ENCODE measurements at regions not wholly inside any gene's neighbourhood (a gene's known extent, or its start where the extent isn't known, plus 50 kb on each side); places are given as distances from the start of the nearest gene placed in this dataset.

DNA sequence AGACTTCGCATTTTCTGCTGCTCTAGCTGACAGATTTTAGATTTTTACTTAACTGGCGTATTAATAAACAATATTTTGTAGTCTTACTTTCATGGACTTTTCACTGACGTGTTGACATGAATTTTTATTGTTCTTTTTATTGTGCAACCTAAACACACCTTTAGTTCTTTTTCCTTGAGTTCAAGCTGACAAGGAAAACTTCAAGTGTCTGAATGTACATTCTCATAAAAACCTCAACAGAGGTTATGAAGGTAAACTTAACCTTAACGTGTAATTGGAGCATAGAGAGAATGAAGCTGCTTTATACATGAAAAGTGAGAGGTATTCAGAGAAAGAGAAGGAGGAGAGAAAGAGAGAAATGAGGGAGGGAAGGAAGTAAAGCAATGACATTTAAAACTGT, 364.3 kb upstream of the CT83 start:
- Histone ChIP-seq H3K27ac (ENCODE audit: low read depth in 2 of 2, low read length in 2 of 2) (no peak overlapping the region), H3K9ac (ENCODE audit: low read length in 3 of 3) (no peak overlapping the region), H3K36me3 (ENCODE audit: control insufficient read depth in 2 of 3, insufficient read depth in 3 of 3, low read length in 3 of 3) (no peaks in the 10 kb centered on the region), H3K27me3 (ENCODE audit: control insufficient read depth, insufficient read depth, low read length) (no peaks in the 10 kb centered on the region), H3K4me3 (ENCODE audit: low read length in 3 of 3) (no peak overlapping the region), H3K4me1 (ENCODE audit: control insufficient read depth in 2 of 3, insufficient read depth in 2 of 3, low read depth in 1 of 3, low read length in 3 of 3) (no peaks in the 10 kb centered on the region), H3K9me3 (ENCODE audit: control insufficient read depth in 2 of 3, insufficient read depth in 1 of 3, low read length in 3 of 3) (no peaks in the 10 kb centered on the region)
- FAIRE-seq: no peak
- intact Hi-C loops (cut with DNase I): no loop called here
- TF ChIP-seq, protein P1, sequence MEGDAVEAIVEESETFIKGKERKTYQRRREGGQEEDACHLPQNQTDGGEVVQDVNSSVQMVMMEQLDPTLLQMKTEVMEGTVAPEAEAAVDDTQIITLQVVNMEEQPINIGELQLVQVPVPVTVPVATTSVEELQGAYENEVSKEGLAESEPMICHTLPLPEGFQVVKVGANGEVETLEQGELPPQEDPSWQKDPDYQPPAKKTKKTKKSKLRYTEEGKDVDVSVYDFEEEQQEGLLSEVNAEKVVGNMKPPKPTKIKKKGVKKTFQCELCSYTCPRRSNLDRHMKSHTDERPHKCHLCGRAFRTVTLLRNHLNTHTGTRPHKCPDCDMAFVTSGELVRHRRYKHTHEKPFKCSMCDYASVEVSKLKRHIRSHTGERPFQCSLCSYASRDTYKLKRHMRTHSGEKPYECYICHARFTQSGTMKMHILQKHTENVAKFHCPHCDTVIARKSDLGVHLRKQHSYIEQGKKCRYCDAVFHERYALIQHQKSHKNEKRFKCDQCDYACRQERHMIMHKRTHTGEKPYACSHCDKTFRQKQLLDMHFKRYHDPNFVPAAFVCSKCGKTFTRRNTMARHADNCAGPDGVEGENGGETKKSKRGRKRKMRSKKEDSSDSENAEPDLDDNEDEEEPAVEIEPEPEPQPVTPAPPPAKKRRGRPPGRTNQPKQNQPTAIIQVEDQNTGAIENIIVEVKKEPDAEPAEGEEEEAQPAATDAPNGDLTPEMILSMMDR (IDR thresholded peaks at IDR 0.05; ENCODE audit: borderline replicate concordance, extremely low read depth, insufficient read depth): no peak
- no peak for DNase-seq

DNA sequence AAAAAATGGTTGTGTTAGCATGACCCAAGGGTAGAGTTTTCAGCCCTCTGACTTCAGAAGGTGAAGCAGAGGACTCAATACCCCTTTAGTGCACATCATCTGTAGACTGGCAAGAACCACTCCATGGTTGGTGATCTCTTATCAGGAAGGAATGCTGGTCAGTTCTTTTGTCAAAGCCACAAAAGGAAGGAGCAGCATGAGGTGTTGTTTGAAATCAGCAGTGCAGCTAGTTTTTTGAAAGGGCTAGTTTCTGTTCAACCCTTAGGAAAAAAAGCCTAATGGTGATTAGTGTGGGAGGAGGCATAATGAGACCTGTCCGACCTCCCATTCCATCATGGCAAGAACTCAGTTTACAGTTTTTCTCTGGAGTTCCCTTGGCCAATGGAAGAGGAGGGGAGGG, 362.0 kb upstream of the CT83 start:
- H3K36me3 ChIP-seq (ENCODE audit: control insufficient read depth in 2 of 3, insufficient read depth in 3 of 3, low read length in 3 of 3): no peaks in the 10 kb centered on the region
- FAIRE-seq (no peak), DNase-seq (no peak)
- no peaks in the 10 kb centered on the region for H3K9me3 ChIP-seq (ENCODE audit: control insufficient read depth in 2 of 3, insufficient read depth in 1 of 3, low read length in 3 of 3)
- intact Hi-C loops (cut with DNase I): no loop called here
- TF ChIP-seq, protein P1 (IDR thresholded peaks at IDR 0.05; ENCODE audit: borderline replicate concordance, extremely low read depth, insufficient read depth): no peak
- no peak overlapping the region for H3K27ac ChIP-seq (ENCODE audit: low read depth in 2 of 2, low read length in 2 of 2)
- no peak overlapping the region for H3K4me3 ChIP-seq (ENCODE audit: low read length in 3 of 3)
- H3K27me3 ChIP-seq (ENCODE audit: control insufficient read depth, insufficient read depth, low read length): no peaks in the 10 kb centered on the region
- H3K4me1 ChIP-seq (ENCODE audit: control insufficient read depth in 2 of 3, insufficient read depth in 2 of 3, low read depth in 1 of 3, low read length in 3 of 3): no peaks in the 10 kb centered on the region
- no peak overlapping the region for H3K9ac ChIP-seq (ENCODE audit: low read length in 3 of 3)

DNA sequence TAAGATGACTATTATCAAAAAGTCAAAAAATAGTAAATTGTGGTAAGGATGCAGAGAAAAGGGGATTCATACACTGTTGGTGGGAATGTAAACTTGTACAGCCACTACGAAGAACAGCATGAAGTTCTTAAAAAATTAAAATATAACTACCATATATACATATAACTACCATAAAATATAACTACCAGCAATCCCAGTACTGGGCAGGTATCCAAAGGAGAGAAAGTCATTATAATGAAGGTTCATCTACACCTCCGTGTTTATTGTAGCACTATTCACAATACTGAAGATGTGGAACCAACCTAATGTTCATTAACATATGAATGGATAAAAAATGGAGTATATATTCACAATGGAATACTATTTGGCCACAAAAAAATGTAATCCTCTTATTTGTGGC, 360.9 kb upstream of the CT83 start:
- DNase-seq (no peak), FAIRE-seq (no peak)
- H3K4me3 ChIP-seq (ENCODE audit: low read length in 3 of 3): no peak overlapping the region
- no peaks in the 10 kb centered on the region for H3K36me3 ChIP-seq (ENCODE audit: control insufficient read depth in 2 of 3, insufficient read depth in 3 of 3, low read length in 3 of 3)
- intact Hi-C loops (cut with DNase I): no loop called here
- H3K4me1 ChIP-seq (ENCODE audit: control insufficient read depth in 2 of 3, insufficient read depth in 2 of 3, low read depth in 1 of 3, low read length in 3 of 3): no peaks in the 10 kb centered on the region
- no peak overlapping the region for H3K9ac ChIP-seq (ENCODE audit: low read length in 3 of 3)
- no peaks in the 10 kb centered on the region for H3K9me3 ChIP-seq (ENCODE audit: control insufficient read depth in 2 of 3, insufficient read depth in 1 of 3, low read length in 3 of 3)
- no peaks in the 10 kb centered on the region for H3K27me3 ChIP-seq (ENCODE audit: control insufficient read depth, insufficient read depth, low read length)
- H3K27ac ChIP-seq (ENCODE audit: low read depth in 2 of 2, low read length in 2 of 2): no peak overlapping the region
- TF ChIP-seq, protein P1 (IDR thresholded peaks at IDR 0.05; ENCODE audit: borderline replicate concordance, extremely low read depth, insufficient read depth): no peak

DNA sequence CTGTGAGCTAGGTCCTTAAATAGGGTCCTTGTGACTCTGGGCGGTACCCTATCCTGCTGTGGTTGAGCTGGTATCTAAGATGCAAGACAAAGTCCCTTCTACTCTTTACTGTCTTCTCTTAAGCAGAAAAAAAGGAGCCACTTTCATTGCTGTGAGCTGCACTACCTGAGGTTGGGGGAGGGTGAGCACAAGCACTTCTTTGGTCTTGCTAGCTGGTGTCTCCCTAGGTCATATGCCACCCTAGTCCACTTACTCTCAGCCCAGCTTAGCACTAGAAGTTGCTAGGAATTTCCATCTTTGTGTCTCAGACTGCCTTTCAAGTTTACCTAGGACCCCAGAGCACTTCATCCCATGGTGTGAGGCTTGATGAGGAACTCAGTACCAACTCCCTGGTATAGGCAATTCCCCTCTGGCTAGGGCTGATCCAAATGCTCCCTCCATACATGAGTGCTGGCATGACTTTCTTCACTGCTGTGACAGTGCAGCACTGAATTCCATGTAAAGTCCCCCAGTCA, 343.6 kb upstream of the CT83 start:
- no peaks in the 10 kb centered on the region for H3K4me1 ChIP-seq (ENCODE audit: control insufficient read depth in 2 of 3, insufficient read depth in 2 of 3, low read depth in 1 of 3, low read length in 3 of 3)
- H3K9ac ChIP-seq (ENCODE audit: low read length in 3 of 3): no peak overlapping the region
- H3K27me3 ChIP-seq (ENCODE audit: control insufficient read depth, insufficient read depth, low read length): no peaks in the 10 kb centered on the region
- FAIRE-seq: no peak
- no peak for DNase-seq
- H3K9me3 ChIP-seq (ENCODE audit: control insufficient read depth in 2 of 3, insufficient read depth in 1 of 3, low read length in 3 of 3): no peaks in the 10 kb centered on the region
- TF ChIP-seq, protein P1 (IDR thresholded peaks at IDR 0.05; ENCODE audit: borderline replicate concordance, extremely low read depth, insufficient read depth): no peak
- no peaks in the 10 kb centered on the region for H3K36me3 ChIP-seq (ENCODE audit: control insufficient read depth in 2 of 3, insufficient read depth in 3 of 3, low read length in 3 of 3)
- H3K27ac ChIP-seq (ENCODE audit: low read depth in 2 of 2, low read length in 2 of 2): no peak overlapping the region
- no peak overlapping the region for H3K4me3 ChIP-seq (ENCODE audit: low read length in 3 of 3)
- intact Hi-C loops (cut with DNase I): no loop called here
